B cell (primary cell): ENCODE measurements at regions not wholly inside any gene's neighbourhood (a gene's known extent, or its start where the extent isn't known, plus 50 kb on each side); places are given as distances from the start of the nearest gene placed in this dataset.

ENCODE experiments used
- CTCF ChIP-seq: fragments of 200-600 bp; IDR thresholded peaks from one replicate; pipeline ENCODE4 v1.8.0; 2022; ENCODE audit warnings: antibody characterized with exemption, mild to moderate bottlenecking
- EZH2 ChIP-seq: IDR thresholded peaks from 2 replicates; pipeline ENCODE4 v1.6.1; 2012; ENCODE audit warnings: borderline replicate concordance, low read depth, mild to moderate bottlenecking, moderate library complexity, low read length; ENCODE audit not compliant: insufficient read depth, poor library complexity, severe bottlenecking

- no peak for TF ChIP-seq EZH2
- no peak for TF ChIP-seq CTCF
Measured at GRCh38 chr5:18765304-18765703, 1131.0 kb downstream of the TAF11L14 start.
